Dermis microvascular lymphatic vessel endothelial cell (primary cell): ENCODE measurements at regions not wholly inside any gene's neighbourhood (a gene's known extent, or its start where the extent isn't known, plus 50 kb on each side); places are given as distances from the start of the nearest gene placed in this dataset.

ENCODE experiments used
- DNase-seq, 2 donors: peaks; one replicate each; pipeline versions ENCODE4 v3.0.0 to v3.0.0-alpha.2; 2010; ENCODE audit warnings: low read depth in 2 of 2

GRCh38 chr3:19093084-19093483 lies 55.2 kb upstream of the KCNH8 start:
- DNase-seq, result no peak

- no peak for DNase-seq
Measured at GRCh38 chr3:19077388-19077787, 70.9 kb upstream of the KCNH8 start.

- DNase-seq, result no peak
Measured at GRCh38 chr3:19075037-19075436, 73.3 kb upstream of the KCNH8 start.

- no peak for DNase-seq
Measured at GRCh38 chr3:19074257-19074900, 73.9 kb upstream of the KCNH8 start.

GRCh38 chr3:19073341-19074105 lies 74.8 kb upstream of the KCNH8 start:
- no peak for DNase-seq

GRCh38 chr3:19070325-19070724 lies 78.0 kb upstream of the KCNH8 start:
- DNase-seq, result no peak

- no peak for DNase-seq
Measured at GRCh38 chr3:19065027-19065426, 83.3 kb upstream of the KCNH8 start.

GRCh38 chr3:19063936-19064335 lies 84.4 kb upstream of the KCNH8 start:
- no peak for DNase-seq

- no peak for DNase-seq
Measured at GRCh38 chr3:19060404-19060803, 87.9 kb upstream of the KCNH8 start.

- DNase-seq, result no peak
Measured at GRCh38 chr3:19052874-19053273, 95.4 kb upstream of the KCNH8 start.

- no peak for DNase-seq
Measured at GRCh38 chr3:19046440-19046839, 101.9 kb upstream of the KCNH8 start.

GRCh38 chr3:19030522-19030839 lies 117.8 kb upstream of the KCNH8 start:
- no peak for DNase-seq

- DNase-seq, result no peak
Measured at GRCh38 chr3:19029837-19030521, 118.3 kb upstream of the KCNH8 start.

- DNase-seq, result no peak
Measured at GRCh38 chr3:19025441-19025840, 122.9 kb upstream of the KCNH8 start.

GRCh38 chr3:19022546-19022945 lies 125.8 kb upstream of the KCNH8 start:
- no peak for DNase-seq

- no peak for DNase-seq
Measured at GRCh38 chr3:19016851-19017250, 131.5 kb upstream of the KCNH8 start.

- no peak for DNase-seq
Measured at GRCh38 chr3:19013879-19014278, 134.4 kb upstream of the KCNH8 start.

- DNase-seq, result no peak
Measured at GRCh38 chr3:19012846-19013245, 135.5 kb upstream of the KCNH8 start.

GRCh38 chr3:19002606-19003005 lies 145.7 kb upstream of the KCNH8 start:
- no peak for DNase-seq

- DNase-seq, result no peak
Measured at GRCh38 chr3:18998069-18998468, 150.2 kb upstream of the KCNH8 start.

GRCh38 chr3:18992709-18993108 lies 155.6 kb upstream of the KCNH8 start:
- no peak for DNase-seq

GRCh38 chr3:18989237-18989795 lies 159.0 kb upstream of the KCNH8 start:
- no peak for DNase-seq
